ENCODE measurements at regions not wholly inside any gene's neighbourhood (a gene's known extent, or its start where the extent isn't known, plus 50 kb on each side); places are given as distances from the start of the nearest gene placed in this dataset.

GRCh38 chr10:57026307-57026706 is 665.2 kb upstream of the ZWINT start:
- ChIA-PET RAD21 (ENCODE audit: unreplicated experiment) (no interaction called here), SMC1A (ENCODE audit: uncharacterized antibody, unreplicated experiment) (no interaction called here), POLR2A (no interaction called here), CTCF (no interaction called here)
- Histone ChIP-seq H2AFZ (ENCODE audit: control insufficient read depth, low read depth, low read length) (no peak overlapping the region), H3K4me3 (no peak overlapping the region), H3K9ac (ENCODE audit: control insufficient read depth, insufficient read depth, low read length) (no peak overlapping the region), H3K9me3 (replicated peaks; ENCODE audit: control insufficient read depth, insufficient read depth, low read length) (no peaks in the 10 kb centered on the region), H3K79me2 (ENCODE audit: control insufficient read depth, insufficient read depth, low read length) (no peaks in the 10 kb centered on the region), H3K36me3 (ENCODE audit: control insufficient read depth in 2 of 2, insufficient read depth in 2 of 2, low read length in 1 of 2) (no peaks in the 10 kb centered on the region), H3K27ac (ENCODE audit: control insufficient read depth, insufficient read depth) (no peak overlapping the region), H3K4me2 (ENCODE audit: control insufficient read depth, insufficient read depth) (no peak overlapping the region), H3K4me1 (ENCODE audit: control insufficient read depth, insufficient read depth, low read length) (no peaks in the 10 kb centered on the region), H4K20me1 (ENCODE audit: control insufficient read depth, insufficient read depth) (no peaks in the 10 kb centered on the region), H3K27me3 (replicated peaks in 1 of 2; ENCODE audit: control insufficient read depth in 2 of 2, insufficient read depth in 2 of 2, low read length in 1 of 2) (no peaks in the 10 kb centered on the region)
- WGBS (ENCODE audit: insufficient coverage, insufficient replicate concordance, low lambda C conversion rate, missing lambda C conversion rate), result 0% methylated on average over 1 of the region's 1 CpG
- no TSS peak for BruUV-seq (replicated peaks)
- ATAC-seq (no peak), FAIRE-seq (no peak), DNase-seq (ENCODE audit: low read depth, low spot score) (no peak)
- intact Hi-C loops (cut with micrococcal nuclease; ENCODE audit: unreplicated experiment) (no loop called here), in situ Hi-C loops (cut with MboI) (no loop called here)
- TF ChIP-seq ZBTB11 (CRISPR knock-in tag; IDR thresholded peaks at IDR 0.05) (no peak), BCLAF1 (IDR thresholded peaks at IDR 0.05) (no peak), NFYA (IDR thresholded peaks at IDR 0.05; ENCODE audit: borderline replicate concordance, low read depth, low read length) (no peak), EZH2 (IDR thresholded peaks at IDR 0.05; ENCODE audit: borderline replicate concordance, control insufficient read depth, low read depth, low read length) (no peak), FOS (IDR thresholded peaks at IDR 0.05; ENCODE audit: borderline replicate concordance, extremely low read depth, insufficient read length) (no peak), EP300 (IDR thresholded peaks at IDR 0.05; ENCODE audit: borderline replicate concordance in 1 of 2, control insufficient read depth in 1 of 2, low read depth in 2 of 2, low read length in 2 of 2) (no peak), PAX5 (IDR thresholded peaks at IDR 0.05; ENCODE audit: borderline replicate concordance, low read depth, low read length) (no peak), TCF12 (IDR thresholded peaks at IDR 0.05; ENCODE audit: low read depth, low read length) (no peak), HDAC2 (IDR thresholded peaks at IDR 0.05) (no peak), MEF2A (IDR thresholded peaks at IDR 0.05; ENCODE audit: insufficient read depth, low read depth, low read length) (no peak), SP1 (IDR thresholded peaks at IDR 0.05; ENCODE audit: low read depth, low read length) (no peak), MYC (IDR thresholded peaks at IDR 0.05; ENCODE audit: insufficient read depth, insufficient read length, insufficient replicate concordance, low read length, severe bottlenecking) (no peak), ZNF687 (IDR thresholded peaks at IDR 0.05) (no peak)

Measured in GM12878 (cell line).